ENCODE measurements at regions not wholly inside any gene's neighbourhood (a gene's known extent, or its start where the extent isn't known, plus 50 kb on each side); places are given as distances from the start of the nearest gene placed in this dataset.
"Not testable (repeated sequence)": the region's sequence is repeated elsewhere in the genome, so short reads cannot be mapped to it uniquely, and the experiment has no call there.

DNA sequence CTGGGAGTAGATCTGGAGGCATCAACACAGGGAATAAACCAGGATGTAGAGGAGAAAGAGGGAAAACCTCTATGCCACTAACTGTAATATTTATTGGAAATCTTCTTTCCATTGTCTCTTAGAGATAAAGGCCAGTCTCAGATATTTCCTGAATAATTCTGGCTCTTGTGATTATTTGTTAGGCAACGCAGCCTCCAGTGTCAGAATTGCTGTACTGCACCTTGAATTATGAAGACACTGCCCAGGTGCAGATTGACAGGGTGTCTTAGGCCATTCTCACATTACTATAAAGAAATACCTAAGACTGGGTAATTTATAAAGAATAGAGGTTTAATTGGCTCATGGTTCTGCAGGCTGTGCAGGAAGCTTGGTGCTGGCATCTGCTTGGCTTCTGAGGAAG is 100.7 kb upstream of the ZDHHC15 start:
- H3K27ac ChIP-seq (ENCODE audit: low read length), result no peak overlapping the region
- in situ Hi-C loops (cut with HindIII; ENCODE audit: low pct_unique_long_range_greater_than_20kb, low sequenced_read_pairs) (no loop called here), intact Hi-C loops (cut with micrococcal nuclease; ENCODE audit: unreplicated experiment) (no loop called here)
- ATAC-seq, result no peak
- POLR2A ChIA-PET, result no interaction called here
- BruUV-seq (replicated peaks), result no TSS peak
- TF ChIP-seq, protein P1, sequence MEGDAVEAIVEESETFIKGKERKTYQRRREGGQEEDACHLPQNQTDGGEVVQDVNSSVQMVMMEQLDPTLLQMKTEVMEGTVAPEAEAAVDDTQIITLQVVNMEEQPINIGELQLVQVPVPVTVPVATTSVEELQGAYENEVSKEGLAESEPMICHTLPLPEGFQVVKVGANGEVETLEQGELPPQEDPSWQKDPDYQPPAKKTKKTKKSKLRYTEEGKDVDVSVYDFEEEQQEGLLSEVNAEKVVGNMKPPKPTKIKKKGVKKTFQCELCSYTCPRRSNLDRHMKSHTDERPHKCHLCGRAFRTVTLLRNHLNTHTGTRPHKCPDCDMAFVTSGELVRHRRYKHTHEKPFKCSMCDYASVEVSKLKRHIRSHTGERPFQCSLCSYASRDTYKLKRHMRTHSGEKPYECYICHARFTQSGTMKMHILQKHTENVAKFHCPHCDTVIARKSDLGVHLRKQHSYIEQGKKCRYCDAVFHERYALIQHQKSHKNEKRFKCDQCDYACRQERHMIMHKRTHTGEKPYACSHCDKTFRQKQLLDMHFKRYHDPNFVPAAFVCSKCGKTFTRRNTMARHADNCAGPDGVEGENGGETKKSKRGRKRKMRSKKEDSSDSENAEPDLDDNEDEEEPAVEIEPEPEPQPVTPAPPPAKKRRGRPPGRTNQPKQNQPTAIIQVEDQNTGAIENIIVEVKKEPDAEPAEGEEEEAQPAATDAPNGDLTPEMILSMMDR (IDR thresholded peaks at IDR 0.05), result peak; percentile 18; the same call in 1 of the 2 replicates
- no peak for TF ChIP-seq SIN3A (IDR thresholded peaks at IDR 0.05; ENCODE audit: borderline replicate concordance, insufficient read depth, low read depth, low read length)
- H3K4me1 ChIP-seq (ENCODE audit: control insufficient read depth, insufficient read depth, low read length), result no peaks in the 10 kb centered on the region
- no peaks in the 10 kb centered on the region for H3K36me3 ChIP-seq (ENCODE audit: control insufficient read depth, insufficient read depth, low read length)
- H3K4me3 ChIP-seq (ENCODE audit: low read depth in 2 of 2, low read length in 2 of 2), result no peak overlapping the region
- no peaks in the 10 kb centered on the region for H3K27me3 ChIP-seq (ENCODE audit: control insufficient read depth, insufficient read depth, low read length)
- CTCF ChIA-PET, result no interaction called here
- DNase-seq (ENCODE audit: low read depth, low spot score), result no peak
- no peaks in the 10 kb centered on the region for H3K9me3 ChIP-seq (ENCODE audit: control insufficient read depth, insufficient read depth, low read depth, low read length)

DNA sequence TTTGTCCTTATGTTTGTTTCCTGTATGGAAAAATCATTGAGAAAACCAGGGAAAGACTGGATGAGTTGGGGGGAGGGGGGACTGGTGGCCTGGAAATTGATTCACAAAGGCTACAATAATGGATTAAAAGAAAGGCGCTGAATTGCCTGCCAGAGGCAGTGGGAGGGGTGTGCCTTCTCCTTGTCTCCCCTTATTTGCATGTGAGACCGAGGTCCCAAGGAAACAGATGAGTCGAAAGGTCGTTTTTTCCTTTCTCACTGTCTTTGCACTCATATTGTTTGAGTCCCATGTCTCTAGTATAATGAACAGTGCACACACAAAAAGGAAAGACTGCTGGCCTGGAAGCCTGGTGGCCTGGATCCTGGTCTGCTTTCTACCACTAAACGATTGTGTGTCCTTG is 86.6 kb upstream of the ZDHHC15 start:
- TF ChIP-seq TCF7L2 (IDR thresholded peaks at IDR 0.05; ENCODE audit: low read depth, low read length) (no peak), REST (IDR thresholded peaks at IDR 0.05; ENCODE audit: insufficient read depth in 1 of 2, low read depth in 2 of 2, low read length in 1 of 2) (no peak), SIN3A (IDR thresholded peaks at IDR 0.05; ENCODE audit: borderline replicate concordance, insufficient read depth, low read depth, low read length) (no peak)
- TF ChIP-seq, protein P1 (IDR thresholded peaks at IDR 0.05), result no peak
- no peak for ATAC-seq
- no peak for DNase-seq (ENCODE audit: low read depth, low spot score)
- Histone ChIP-seq H3K36me3 (ENCODE audit: control insufficient read depth, insufficient read depth, low read length) (no peaks in the 10 kb centered on the region), H3K4me3 (ENCODE audit: low read depth in 2 of 2, low read length in 2 of 2) (no peak overlapping the region), H3K4me1 (ENCODE audit: control insufficient read depth, insufficient read depth, low read length) (no peaks in the 10 kb centered on the region), H3K27me3 (ENCODE audit: control insufficient read depth, insufficient read depth, low read length) (no peaks in the 10 kb centered on the region), H3K9me3 (ENCODE audit: control insufficient read depth, insufficient read depth, low read depth, low read length) (no peaks in the 10 kb centered on the region), H3K27ac (ENCODE audit: low read length) (no peak overlapping the region)
- in situ Hi-C loops (cut with HindIII; ENCODE audit: low pct_unique_long_range_greater_than_20kb, low sequenced_read_pairs), result no loop called here
- intact Hi-C loops (cut with micrococcal nuclease; ENCODE audit: unreplicated experiment), result no loop called here
- no TSS peak for BruUV-seq (replicated peaks)
- POLR2A ChIA-PET, result no interaction called here
- CTCF ChIA-PET, result no interaction called here

GRCh38 chrX:75603833-75604232 is 81.0 kb upstream of the ZDHHC15 start:
- Histone ChIP-seq H3K27ac (ENCODE audit: low read length) (no peak overlapping the region), H3K4me3 (ENCODE audit: low read depth in 2 of 2, low read length in 2 of 2) (no peak overlapping the region), H3K27me3 (ENCODE audit: control insufficient read depth, insufficient read depth, low read length) (no peaks in the 10 kb centered on the region), H3K4me1 (ENCODE audit: control insufficient read depth, insufficient read depth, low read length) (no peaks in the 10 kb centered on the region), H3K9me3 (ENCODE audit: control insufficient read depth, insufficient read depth, low read depth, low read length) (no peaks in the 10 kb centered on the region), H3K36me3 (ENCODE audit: control insufficient read depth, insufficient read depth, low read length) (no peaks in the 10 kb centered on the region)
- ATAC-seq, result no peak
- in situ Hi-C loops (cut with HindIII; ENCODE audit: low pct_unique_long_range_greater_than_20kb, low sequenced_read_pairs), result no loop called here
- DNase-seq (ENCODE audit: low read depth, low spot score), result no peak
- POLR2A ChIA-PET, result no interaction called here
- CTCF ChIA-PET, result no interaction called here
- intact Hi-C loops (cut with micrococcal nuclease; ENCODE audit: unreplicated experiment), result no loop called here
- TF ChIP-seq TCF7L2 (IDR thresholded peaks at IDR 0.05; ENCODE audit: low read depth, low read length), result no peak
- TF ChIP-seq, protein P1 (IDR thresholded peaks at IDR 0.05), result peak; percentile 57; the same call in 1 of the 2 replicates
- no TSS peak for BruUV-seq (replicated peaks)

DNA sequence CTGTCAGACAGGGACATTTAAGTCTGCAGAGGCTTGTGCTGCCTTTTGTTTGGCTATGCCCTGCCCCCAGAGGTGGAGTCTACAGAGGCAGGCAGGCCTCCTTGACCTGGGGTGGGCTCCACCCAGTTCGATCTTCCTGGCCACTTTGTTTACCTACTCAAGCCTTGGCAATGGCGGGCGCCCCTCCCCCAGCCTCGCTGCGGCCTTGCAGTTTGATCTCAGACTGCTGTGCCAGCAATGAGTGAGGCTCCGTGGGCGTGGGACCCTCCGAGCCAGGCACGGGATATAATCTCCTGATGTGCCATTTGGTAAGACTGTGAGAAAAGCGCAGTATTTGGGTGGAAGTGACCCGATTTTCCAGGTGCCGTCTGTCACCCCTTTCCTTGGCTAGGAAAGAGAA is 79.2 kb upstream of the ZDHHC15 start:
- H3K4me3 ChIP-seq (ENCODE audit: low read depth in 2 of 2, low read length in 2 of 2); intact Hi-C loops (cut with micrococcal nuclease; ENCODE audit: unreplicated experiment); ATAC-seq; in situ Hi-C loops (cut with HindIII; ENCODE audit: low pct_unique_long_range_greater_than_20kb, low sequenced_read_pairs); H3K27ac ChIP-seq (ENCODE audit: low read length); DNase-seq (ENCODE audit: low read depth, low spot score); CTCF ChIA-PET; H3K36me3 ChIP-seq (ENCODE audit: control insufficient read depth, insufficient read depth, low read length); BruUV-seq (replicated peaks); POLR2A ChIA-PET; H3K27me3 ChIP-seq (ENCODE audit: control insufficient read depth, insufficient read depth, low read length); H3K4me1 ChIP-seq (ENCODE audit: control insufficient read depth, insufficient read depth, low read length); H3K9me3 ChIP-seq (ENCODE audit: control insufficient read depth, insufficient read depth, low read depth, low read length): not testable (repeated sequence)
